Neuron (in vitro differentiated cells): ENCODE measurements at regions not wholly inside any gene's neighbourhood (a gene's known extent, or its start where the extent isn't known, plus 50 kb on each side); places are given as distances from the start of the nearest gene placed in this dataset.
A peak's percentile ranks its signal among the peaks of the same experiment; 100 is the strongest.

Source experiments
- H2AFZ ChIP-seq: one replicate; pipeline ENCODE4 v1.6.1; 2013; ENCODE audit warnings: low read depth, mild to moderate bottlenecking, inconsistent platforms, low read length, moderate library complexity
- H3K27me3 ChIP-seq: one replicate; pipeline ENCODE4 v1.6.1; 2013; ENCODE audit warnings: low read length; ENCODE audit not compliant: insufficient read depth
- H3K36me3 ChIP-seq: one replicate; pipeline ENCODE4 v1.6.1; 2013; ENCODE audit warnings: low read length; ENCODE audit not compliant: insufficient read depth
- H3K4me1 ChIP-seq: one replicate; pipeline ENCODE4 v1.6.1; 2013; ENCODE audit warnings: low read length; ENCODE audit not compliant: insufficient read depth
- H3K4me3 ChIP-seq: 2 replicates; pipeline ENCODE4 v1.5.1; 2013; ENCODE audit warnings: mild to moderate bottlenecking, low read length, moderate library complexity
- H3K9me3 ChIP-seq: one replicate; pipeline ENCODE4 v1.6.1; 2013; ENCODE audit warnings: low read length

DNA sequence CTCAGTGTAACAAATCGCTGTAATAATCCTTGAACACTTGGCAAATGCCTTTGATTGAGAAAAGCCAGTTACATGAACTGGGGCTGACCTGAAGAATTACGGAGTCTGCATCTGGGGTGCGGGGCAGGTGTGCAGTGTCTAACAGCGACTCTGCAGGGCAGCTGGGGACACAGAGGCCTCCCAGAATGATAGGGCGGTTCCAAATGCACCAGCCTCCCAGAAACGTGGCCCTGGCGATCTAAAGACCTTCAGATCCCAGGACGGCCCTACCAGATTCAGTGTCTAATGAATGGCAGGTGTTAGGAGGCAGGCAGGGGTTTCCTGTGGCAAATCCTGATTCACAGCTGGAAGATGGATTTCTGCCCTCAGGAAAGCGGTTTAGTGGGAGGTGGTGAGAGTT lies 100.5 kb upstream of the RGMA start:
- H3K9me3 ChIP-seq: no peaks in the 10 kb centered on the region
- H3K27me3 ChIP-seq: no peaks in the 10 kb centered on the region
- H3K4me3 ChIP-seq: no peak overlapping the region
- H3K36me3 ChIP-seq: no peaks in the 10 kb centered on the region
- no peaks in the 10 kb centered on the region for H3K4me1 ChIP-seq
- no peak overlapping the region for H2AFZ ChIP-seq

DNA sequence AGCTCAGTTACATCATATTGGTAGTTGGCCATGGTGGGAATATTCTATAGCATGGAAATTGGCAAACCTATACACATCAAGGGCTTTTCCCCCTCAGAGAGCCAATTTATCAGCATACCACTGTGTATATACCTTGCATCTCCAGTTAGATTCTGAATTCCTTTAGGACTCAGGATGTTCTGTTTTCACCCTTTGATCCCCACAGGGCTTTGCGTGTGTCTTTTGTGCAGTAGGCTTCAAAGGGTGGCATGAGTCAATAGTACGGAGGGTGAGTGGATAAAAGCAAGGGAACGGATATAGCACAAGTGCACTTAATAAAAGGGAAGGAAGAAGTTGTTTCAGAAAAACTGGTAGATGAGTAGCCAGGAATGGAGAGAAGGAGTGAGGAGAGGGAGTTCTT lies 99.2 kb upstream of the RGMA start:
- Histone ChIP-seq H3K9me3 (no peaks in the 10 kb centered on the region), H3K36me3 (no peaks in the 10 kb centered on the region), H3K4me3 (no peak overlapping the region), H3K27me3 (no peaks in the 10 kb centered on the region), H3K4me1 (peaks cover 4% of the 10 kb centered on the region), H2AFZ (no peak overlapping the region)

DNA sequence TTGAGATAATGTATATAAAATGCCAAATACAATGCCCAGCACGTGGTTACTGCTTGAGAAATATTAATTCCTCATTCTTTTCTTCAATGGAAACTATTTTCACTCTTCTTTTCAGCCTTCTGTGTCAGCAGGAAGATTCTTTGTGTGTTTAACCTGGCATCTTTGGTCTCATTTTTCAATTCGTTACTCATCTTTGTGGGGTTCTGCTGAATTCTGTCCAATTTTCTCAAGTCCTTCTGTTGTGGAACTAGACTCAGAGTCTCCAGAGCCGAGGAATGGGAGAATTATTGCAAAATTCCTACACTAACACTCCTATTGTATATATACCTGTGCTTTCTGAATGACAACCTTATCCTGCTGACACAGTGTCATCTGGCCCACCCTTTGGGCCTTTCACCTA lies 96.8 kb upstream of the RGMA start:
- no peaks in the 10 kb centered on the region for H3K36me3 ChIP-seq
- H3K9me3 ChIP-seq: no peaks in the 10 kb centered on the region
- H3K27me3 ChIP-seq: no peaks in the 10 kb centered on the region
- H2AFZ ChIP-seq: no peak overlapping the region
- peaks cover 12% of the 10 kb centered on the region for H3K4me1 ChIP-seq
- no peak overlapping the region for H3K4me3 ChIP-seq

DNA sequence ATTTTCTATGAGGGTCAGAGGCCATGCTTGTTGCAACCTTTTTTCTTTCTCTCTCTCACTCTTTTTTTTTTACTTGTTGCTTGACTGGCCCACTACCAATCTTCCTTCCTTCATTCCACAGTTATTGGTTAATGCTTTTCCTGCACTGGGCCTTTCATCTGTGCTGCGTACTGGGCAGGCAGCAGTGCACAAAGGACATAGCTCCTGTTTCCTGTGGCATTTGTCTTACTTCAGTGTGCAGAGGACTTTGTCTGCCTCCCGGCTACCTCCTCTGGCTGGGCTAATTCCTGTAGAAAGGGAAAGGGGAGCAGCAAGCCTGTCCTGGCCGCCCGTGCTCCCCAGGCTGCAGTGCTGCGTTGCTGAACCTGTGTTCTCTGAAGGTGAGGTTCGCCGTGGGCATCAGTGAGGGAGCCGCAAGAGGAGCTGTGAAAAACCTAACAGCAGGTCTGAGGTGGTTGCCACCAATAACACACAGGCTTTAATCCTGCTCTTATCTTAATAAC lies 93.7 kb upstream of the RGMA start:
- H3K4me1 ChIP-seq: peaks cover 20% of the 10 kb centered on the region

DNA sequence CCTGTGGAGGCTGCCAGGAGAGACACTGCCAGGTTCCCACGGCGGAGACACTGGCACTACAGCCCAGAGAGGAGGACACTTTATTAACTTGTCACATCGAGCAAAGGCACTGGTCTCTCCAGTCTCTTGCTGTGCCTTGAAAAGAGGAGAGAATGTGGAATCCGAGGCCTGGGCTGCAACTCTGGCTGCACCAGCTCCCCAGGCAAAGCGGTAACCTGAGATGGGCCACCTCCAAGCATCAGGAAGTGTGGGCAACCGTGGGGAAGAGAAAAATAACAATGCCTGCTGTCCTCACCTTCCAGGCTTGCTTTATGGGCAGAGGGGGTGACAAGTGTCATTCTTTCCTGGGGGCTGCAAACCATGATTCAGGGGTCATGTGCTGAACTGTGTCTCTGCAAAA lies 91.6 kb upstream of the RGMA start:
- Histone ChIP-seq H3K9me3 (peaks cover under 1% of the 10 kb centered on the region), H3K4me3 (no peak overlapping the region), H3K36me3 (no peaks in the 10 kb centered on the region), H3K27me3 (no peaks in the 10 kb centered on the region), H3K4me1 (peaks cover 20% of the 10 kb centered on the region), H2AFZ (no peak overlapping the region)

More for the DNA sequence above, 93.7 kb upstream of the RGMA start:
- Histone ChIP-seq H3K9me3 (no peaks in the 10 kb centered on the region), H3K36me3 (no peaks in the 10 kb centered on the region), H3K27me3 (no peaks in the 10 kb centered on the region), H3K4me3 (no peak overlapping the region), H2AFZ (peak overlapping the region; percentile 33)

DNA sequence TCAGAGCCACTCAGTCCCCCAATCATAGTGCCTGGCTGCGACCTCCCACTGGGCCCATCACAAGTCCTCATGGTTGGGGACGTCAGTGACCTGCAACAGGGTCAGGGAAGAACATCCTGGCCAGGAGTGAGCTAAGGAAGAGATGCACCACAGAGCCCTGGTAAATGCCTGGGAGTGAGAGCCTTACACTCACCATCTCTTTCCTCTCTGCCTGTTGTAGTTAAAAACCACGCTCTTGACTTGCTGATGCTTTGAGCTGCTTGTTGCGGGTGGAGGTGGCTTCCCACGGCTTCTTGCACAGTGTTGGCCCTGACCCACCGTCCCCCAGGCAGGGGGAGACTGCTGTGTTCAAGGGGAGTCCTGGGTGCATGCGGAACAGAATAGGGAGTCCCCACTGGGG lies 91.1 kb upstream of the RGMA start:
- Histone ChIP-seq H3K36me3 (no peaks in the 10 kb centered on the region), H3K4me1 (peaks cover 20% of the 10 kb centered on the region), H3K9me3 (peaks cover 1% of the 10 kb centered on the region), H3K27me3 (no peaks in the 10 kb centered on the region), H3K4me3 (no peak overlapping the region), H2AFZ (peak overlapping the region; percentile 18)

DNA sequence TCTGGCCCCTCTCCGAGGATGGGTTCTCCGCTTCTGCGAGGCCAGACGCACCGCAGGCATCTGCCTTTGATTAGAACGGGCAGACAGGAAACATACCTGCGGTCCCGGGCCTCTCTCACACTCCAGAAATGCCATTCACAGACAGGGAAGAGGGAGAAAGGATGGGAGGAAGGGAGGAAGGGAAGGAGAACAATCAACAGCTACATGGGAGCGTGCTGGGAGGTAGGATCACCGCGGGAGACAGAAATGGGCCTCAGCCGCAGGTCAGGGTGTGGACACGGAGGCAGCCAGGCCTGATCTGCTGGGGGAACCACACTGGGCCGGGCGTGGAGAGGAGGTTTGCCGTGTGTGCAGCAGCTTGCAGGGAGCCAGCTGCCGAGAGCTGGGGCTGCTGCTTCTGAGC lies 90.7 kb upstream of the RGMA start:
- peak overlapping the region; percentile 18 for H2AFZ ChIP-seq
- H3K9me3 ChIP-seq: peaks cover 1% of the 10 kb centered on the region
- H3K4me1 ChIP-seq: peaks cover 20% of the 10 kb centered on the region
- no peak overlapping the region for H3K4me3 ChIP-seq
- H3K36me3 ChIP-seq: no peaks in the 10 kb centered on the region
- H3K27me3 ChIP-seq: no peaks in the 10 kb centered on the region

DNA sequence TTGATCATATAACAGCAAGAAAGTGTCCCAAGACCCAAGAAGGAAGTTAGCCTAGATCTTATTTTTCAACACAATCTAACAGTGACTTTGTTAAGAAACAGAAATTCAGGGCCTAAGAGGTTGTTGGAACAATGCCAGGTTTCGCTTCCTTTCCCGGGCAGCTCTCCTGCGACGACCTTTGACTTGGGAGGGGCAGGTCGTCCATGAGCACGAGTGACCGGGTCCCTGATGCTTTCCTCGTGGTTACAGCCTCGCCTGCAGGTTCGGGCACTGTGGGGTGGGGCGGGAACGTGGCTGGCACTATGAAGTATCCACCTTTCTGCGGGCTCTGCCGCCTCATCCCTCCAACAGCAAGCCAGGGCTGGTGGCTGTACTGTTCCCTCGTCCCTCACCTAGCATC lies 90.1 kb upstream of the RGMA start:
- Histone ChIP-seq H3K27me3 (no peaks in the 10 kb centered on the region), H3K4me1 (peaks cover 20% of the 10 kb centered on the region), H3K9me3 (peaks cover 4% of the 10 kb centered on the region), H3K36me3 (no peaks in the 10 kb centered on the region), H2AFZ (no peak overlapping the region), H3K4me3 (no peak overlapping the region)

DNA sequence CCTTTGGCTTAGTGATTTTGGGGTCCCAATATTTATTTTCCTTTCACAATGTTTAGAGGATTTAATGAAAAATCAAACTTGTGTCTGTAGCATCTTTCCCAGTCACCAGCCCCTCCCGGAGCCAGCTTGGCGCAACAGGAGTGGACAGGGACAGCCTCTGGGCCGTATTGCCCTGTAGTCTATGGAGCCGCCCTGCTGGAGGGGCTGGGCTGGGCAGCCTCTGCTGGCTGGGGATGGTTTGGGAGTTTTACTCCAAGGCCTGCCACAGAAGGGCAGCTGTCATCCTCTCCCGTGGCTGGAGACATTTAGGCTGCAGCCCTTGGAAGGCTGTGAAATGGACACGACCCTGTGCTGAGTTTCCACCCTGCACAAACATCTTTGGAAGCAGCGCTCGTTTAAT lies 89.4 kb upstream of the RGMA start:
- no peak overlapping the region for H2AFZ ChIP-seq
- no peak overlapping the region for H3K4me3 ChIP-seq
- peaks cover 19% of the 10 kb centered on the region for H3K4me1 ChIP-seq
- H3K9me3 ChIP-seq: peaks cover 4% of the 10 kb centered on the region
- H3K27me3 ChIP-seq: no peaks in the 10 kb centered on the region
- H3K36me3 ChIP-seq: no peaks in the 10 kb centered on the region

DNA sequence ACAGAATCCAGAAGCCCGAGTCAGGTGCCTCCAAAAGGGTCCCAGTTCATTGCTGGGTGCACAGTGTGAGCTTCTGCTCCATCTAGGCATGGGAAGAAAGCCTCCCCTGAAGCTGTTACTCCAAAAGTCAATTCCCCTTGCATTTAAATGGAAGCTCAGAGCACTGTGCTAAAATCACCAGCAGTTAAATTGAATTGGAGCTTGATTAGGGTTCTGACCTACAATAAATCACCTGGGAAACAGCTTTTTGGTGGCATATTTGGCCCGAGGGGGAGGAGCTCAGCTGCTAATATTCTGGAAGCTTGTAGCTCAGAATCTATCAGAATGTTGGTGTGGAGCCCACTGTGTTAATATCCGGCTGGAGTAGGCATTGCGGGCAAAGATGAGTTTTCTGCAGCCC lies 87.1 kb upstream of the RGMA start:
- Histone ChIP-seq H3K27me3 (no peaks in the 10 kb centered on the region), H3K4me3 (no peak overlapping the region), H3K9me3 (peaks cover 4% of the 10 kb centered on the region), H3K4me1 (peaks cover 14% of the 10 kb centered on the region), H2AFZ (no peak overlapping the region), H3K36me3 (no peaks in the 10 kb centered on the region)

DNA sequence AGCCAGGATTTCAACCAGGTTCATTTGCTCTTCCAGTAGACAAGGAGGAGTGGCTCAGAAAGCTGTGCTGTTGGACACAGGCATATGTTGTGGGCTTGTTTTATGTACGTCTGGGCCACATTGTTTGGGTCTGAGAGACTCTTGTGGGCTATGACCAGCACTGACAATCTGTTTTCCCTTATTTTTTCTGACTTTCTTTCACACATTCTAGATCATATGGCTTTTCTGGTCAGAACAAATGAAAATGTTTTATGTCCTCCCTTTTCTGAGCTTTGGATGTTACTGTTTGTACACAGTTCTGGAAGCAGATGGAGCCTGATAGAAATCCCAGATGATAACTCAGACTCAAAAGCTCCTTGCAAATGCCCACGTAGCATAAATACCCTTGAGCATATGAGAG lies 85.8 kb upstream of the RGMA start:
- Histone ChIP-seq H3K4me1 (peaks cover 10% of the 10 kb centered on the region), H2AFZ (no peak overlapping the region), H3K27me3 (no peaks in the 10 kb centered on the region)

DNA sequence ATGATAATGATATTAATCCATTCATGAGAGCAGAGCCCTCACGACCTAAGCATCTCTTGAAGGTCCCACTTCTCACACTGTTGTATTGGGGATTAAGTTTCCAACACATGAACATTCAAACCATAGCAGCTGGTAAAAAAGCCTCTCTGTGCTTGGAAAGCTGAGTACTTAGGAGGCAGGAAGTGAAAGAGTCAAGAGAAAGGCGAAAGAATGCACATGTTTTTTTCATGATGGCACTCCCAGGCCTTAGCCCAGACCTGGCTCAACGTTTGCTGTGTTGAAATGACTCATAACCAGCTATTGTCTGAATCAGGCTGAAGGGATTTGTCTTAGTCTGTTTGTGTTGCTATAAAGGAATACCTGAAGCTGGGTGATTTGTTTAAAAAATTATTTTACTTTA lies 84.4 kb upstream of the RGMA start:
- H3K4me3 ChIP-seq: no peak overlapping the region
- H3K4me1 ChIP-seq: peaks cover 6% of the 10 kb centered on the region
- no peak overlapping the region for H2AFZ ChIP-seq
- no peaks in the 10 kb centered on the region for H3K36me3 ChIP-seq
- peaks cover 4% of the 10 kb centered on the region for H3K9me3 ChIP-seq
- no peaks in the 10 kb centered on the region for H3K27me3 ChIP-seq

More for the DNA sequence above, 85.8 kb upstream of the RGMA start:
- no peaks in the 10 kb centered on the region for H3K36me3 ChIP-seq
- peaks cover 4% of the 10 kb centered on the region for H3K9me3 ChIP-seq
- H3K4me3 ChIP-seq: no peak overlapping the region

DNA sequence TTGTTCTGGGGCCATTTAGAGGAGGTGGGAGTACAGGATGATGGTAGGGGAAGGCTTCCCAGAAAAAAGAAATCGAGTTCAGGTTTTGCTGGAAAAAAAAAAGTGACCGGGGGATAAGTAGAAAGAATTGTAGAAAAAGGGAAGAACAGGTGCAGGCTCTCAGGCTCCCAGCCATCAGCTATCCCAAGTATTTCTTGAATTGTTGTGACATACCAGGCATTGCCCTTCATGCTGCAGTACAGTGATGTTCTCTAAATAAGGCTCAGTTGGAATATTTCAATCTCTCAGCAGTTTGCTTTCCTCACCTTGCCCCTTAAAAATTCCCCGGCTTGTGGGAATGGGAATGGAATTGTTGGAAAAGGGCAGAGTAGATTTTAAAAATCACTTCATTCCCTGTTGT lies 82.5 kb upstream of the RGMA start:
- H3K4me3 ChIP-seq: no peak overlapping the region
- H3K4me1 ChIP-seq: peaks cover 6% of the 10 kb centered on the region
- H3K27me3 ChIP-seq: no peaks in the 10 kb centered on the region
- peaks cover 4% of the 10 kb centered on the region for H3K9me3 ChIP-seq
- no peak overlapping the region for H2AFZ ChIP-seq
- no peaks in the 10 kb centered on the region for H3K36me3 ChIP-seq

DNA sequence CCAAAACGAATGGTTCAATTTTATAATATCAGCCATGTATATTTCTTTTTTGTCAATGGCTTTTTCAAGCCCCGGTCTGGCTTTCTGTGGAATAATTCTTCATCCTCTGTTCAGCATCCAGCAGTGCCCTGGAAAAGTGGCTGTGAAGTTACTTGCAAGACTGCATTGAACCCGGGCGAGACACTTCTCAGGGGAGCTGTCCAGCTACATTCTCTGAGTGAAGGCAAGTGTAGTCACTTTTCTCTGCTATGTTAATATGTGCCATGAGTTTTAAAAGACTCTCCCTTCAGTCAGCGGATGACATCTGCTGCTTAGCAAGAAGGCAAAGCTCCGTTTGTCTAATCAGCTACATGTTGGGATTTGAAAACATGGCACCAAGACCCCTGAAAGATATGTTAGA lies 81.3 kb upstream of the RGMA start:
- peaks cover 10% of the 10 kb centered on the region for H3K4me1 ChIP-seq
- peaks cover 3% of the 10 kb centered on the region for H3K9me3 ChIP-seq
- H2AFZ ChIP-seq: no peak overlapping the region
- no peak overlapping the region for H3K4me3 ChIP-seq
- no peaks in the 10 kb centered on the region for H3K27me3 ChIP-seq
- H3K36me3 ChIP-seq: no peaks in the 10 kb centered on the region
